NCI-H2081 treated with DMSO at 0.1 percent for 48 hours (cell line): ENCODE measurements at regions not wholly inside any gene's neighbourhood (a gene's known extent, or its start where the extent isn't known, plus 50 kb on each side); places are given as distances from the start of the nearest gene placed in this dataset.
"Not testable (repeated sequence)": the region's sequence is repeated elsewhere in the genome, so short reads cannot be mapped to it uniquely, and the experiment has no call there.

ENCODE experiments used
- DNase-seq: peaks from one replicate; lab custom pipeline; 2025; lab: John Stamatoyannopoulos, UW

GRCh38 chr13:62838929-62839328, 1423.3 kb upstream of the PCDH20 start:
- no peak for DNase-seq

- no peak for DNase-seq
Observed at GRCh38 chr13:62837895-62838294, 1422.2 kb upstream of the PCDH20 start.

GRCh38 chr13:62829486-62829885, 1413.8 kb upstream of the PCDH20 start:
- DNase-seq: no peak

GRCh38 chr13:62799931-62800436, 1384.3 kb upstream of the PCDH20 start:
- no peak for DNase-seq

- DNase-seq: no peak
Observed at GRCh38 chr13:62799038-62799535, 1383.4 kb upstream of the PCDH20 start.

- no peak for DNase-seq
Observed at GRCh38 chr13:62793850-62794249, 1378.2 kb upstream of the PCDH20 start.

GRCh38 chr13:62781866-62782265, 1366.2 kb upstream of the PCDH20 start:
- DNase-seq: no peak

- no peak for DNase-seq
Observed at GRCh38 chr13:62779161-62779560, 1363.5 kb upstream of the PCDH20 start.

GRCh38 chr13:62767473-62767872, 1351.8 kb upstream of the PCDH20 start:
- no peak for DNase-seq

GRCh38 chr13:62760724-62761123, 1345.1 kb upstream of the PCDH20 start:
- DNase-seq: no peak

- no peak for DNase-seq
Observed at GRCh38 chr13:62747629-62748028, 1332.0 kb upstream of the PCDH20 start.

- no peak for DNase-seq
Observed at GRCh38 chr13:62747152-62747551, 1331.5 kb upstream of the PCDH20 start.

- not testable (repeated sequence) for DNase-seq
Observed at GRCh38 chr13:62729746-62730145, 1314.1 kb upstream of the PCDH20 start.

- no peak for DNase-seq
Observed at GRCh38 chr13:62721893-62722292, 1306.2 kb upstream of the PCDH20 start.

GRCh38 chr13:62711948-62712347, 1296.3 kb upstream of the PCDH20 start:
- DNase-seq: not testable (repeated sequence)

- no peak for DNase-seq
Observed at GRCh38 chr13:62710787-62711186, 1295.1 kb upstream of the PCDH20 start.

GRCh38 chr13:62706048-62706447, 1290.4 kb upstream of the PCDH20 start:
- no peak for DNase-seq

- no peak for DNase-seq
Observed at GRCh38 chr13:62704875-62705274, 1289.2 kb upstream of the PCDH20 start.

GRCh38 chr13:62702502-62702901, 1286.9 kb upstream of the PCDH20 start:
- DNase-seq: peak; percentile 75

GRCh38 chr13:62697701-62698100, 1282.1 kb upstream of the PCDH20 start:
- no peak for DNase-seq

- DNase-seq: no peak
Observed at GRCh38 chr13:62696490-62696889, 1280.8 kb upstream of the PCDH20 start.

- no peak for DNase-seq
Observed at GRCh38 chr13:62687732-62688131, 1272.1 kb upstream of the PCDH20 start.

GRCh38 chr13:62684359-62684758, 1268.7 kb upstream of the PCDH20 start:
- peak; percentile 11 for DNase-seq

GRCh38 chr13:62682788-62683187, 1267.1 kb upstream of the PCDH20 start:
- DNase-seq: no peak

- no peak for DNase-seq
Observed at GRCh38 chr13:62678039-62678438, 1262.4 kb upstream of the PCDH20 start.
